GM19351 (cell line): ENCODE measurements at regions not wholly inside any gene's neighbourhood (a gene's known extent, or its start where the extent isn't known, plus 50 kb on each side); places are given as distances from the start of the nearest gene placed in this dataset.
A peak's percentile ranks its signal among the peaks of the same experiment; 100 is the strongest.
"Not testable (repeated sequence)": the region's sequence is repeated elsewhere in the genome, so short reads cannot be mapped to it uniquely, and the experiment has no call there.

Experiments
- ATAC-seq: cut with Tn5 transposase; IDR thresholded peaks from one replicate; pipeline ENCODE4 v1.9.1; 2021; ENCODE audit warnings: mild to moderate bottlenecking, moderate library complexity; ENCODE audit not compliant: unreplicated experiment

DNA sequence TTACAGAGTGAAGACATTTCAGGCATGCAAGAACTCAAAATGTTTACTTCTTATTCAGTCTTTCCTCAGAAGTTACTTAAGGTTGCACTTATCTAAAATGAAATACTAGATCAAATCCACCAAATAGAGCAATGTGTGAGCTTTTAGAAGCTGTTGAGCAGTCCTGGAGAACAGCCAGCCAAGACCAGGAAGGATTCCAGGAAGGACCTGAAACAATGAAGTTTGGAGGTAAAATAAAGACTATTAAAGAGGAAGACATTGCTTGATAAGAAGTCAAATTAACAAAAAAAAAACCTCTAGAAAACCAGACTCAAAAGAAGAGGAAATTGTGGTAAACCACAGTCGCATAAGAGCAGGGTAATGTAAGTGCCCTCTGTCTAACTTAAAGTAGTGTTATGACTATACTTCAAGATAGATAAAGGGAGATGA, 156.2 kb upstream of the S1PR3 start:
- ATAC-seq = peak; percentile 97

DNA sequence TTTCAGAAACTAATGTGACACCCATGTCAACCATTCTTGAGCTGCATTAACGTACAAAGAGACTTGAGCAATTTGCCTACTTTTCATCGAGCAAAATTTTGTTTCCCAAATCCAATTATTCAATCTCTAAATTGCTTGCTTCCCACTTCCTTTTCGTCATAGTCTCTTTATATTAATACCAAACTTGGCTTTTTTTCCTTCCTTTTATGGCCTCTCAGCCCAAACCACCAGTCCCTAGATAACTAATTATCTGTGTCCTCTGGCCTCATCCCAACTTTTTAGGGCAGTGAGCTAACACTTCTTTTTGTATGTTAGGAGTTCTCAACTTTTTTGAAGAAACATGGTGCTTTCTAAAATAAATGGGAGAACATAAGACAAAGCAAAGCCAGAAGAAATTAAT, 155.5 kb upstream of the S1PR3 start:
- ATAC-seq = no peak

DNA sequence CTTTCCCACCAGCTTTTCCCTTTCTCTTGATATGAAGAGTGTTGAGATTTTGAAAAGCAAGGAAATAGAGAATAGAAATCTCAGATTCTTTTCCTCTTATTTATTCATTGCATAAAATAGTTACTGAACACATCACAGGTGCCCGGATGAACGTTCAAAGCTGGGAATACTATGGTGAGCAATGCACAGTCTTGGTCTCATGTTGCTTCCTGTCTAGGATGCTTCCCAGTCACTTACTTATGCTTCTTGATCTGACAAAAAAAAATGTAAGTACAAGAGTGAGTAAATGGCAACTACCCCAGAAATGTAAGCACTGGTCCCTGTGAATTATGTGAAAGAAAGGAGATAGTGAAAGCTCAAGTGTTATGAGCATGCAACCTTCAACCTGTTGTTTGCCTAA, 153.5 kb upstream of the S1PR3 start:
- ATAC-seq = no peak

DNA sequence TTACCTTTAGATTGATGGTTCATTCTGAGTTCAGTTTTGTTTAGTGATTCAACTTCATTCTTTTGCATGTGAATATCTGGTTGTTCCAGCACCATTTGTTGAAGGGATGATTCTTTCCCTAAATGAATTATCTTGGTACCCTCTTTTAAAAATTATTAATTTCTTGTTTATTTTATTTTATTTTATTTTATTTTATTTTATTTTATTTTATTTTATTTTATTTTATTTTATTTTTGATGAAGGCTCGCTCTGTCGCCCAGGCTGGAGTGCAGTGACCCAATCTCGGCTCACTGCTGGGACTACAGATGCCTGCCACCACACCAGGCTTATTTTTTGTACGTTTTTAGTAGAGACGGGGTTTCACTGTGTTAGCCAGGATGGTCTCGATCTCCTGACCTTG, 141.4 kb upstream of the S1PR3 start:
- not testable (repeated sequence) for ATAC-seq

DNA sequence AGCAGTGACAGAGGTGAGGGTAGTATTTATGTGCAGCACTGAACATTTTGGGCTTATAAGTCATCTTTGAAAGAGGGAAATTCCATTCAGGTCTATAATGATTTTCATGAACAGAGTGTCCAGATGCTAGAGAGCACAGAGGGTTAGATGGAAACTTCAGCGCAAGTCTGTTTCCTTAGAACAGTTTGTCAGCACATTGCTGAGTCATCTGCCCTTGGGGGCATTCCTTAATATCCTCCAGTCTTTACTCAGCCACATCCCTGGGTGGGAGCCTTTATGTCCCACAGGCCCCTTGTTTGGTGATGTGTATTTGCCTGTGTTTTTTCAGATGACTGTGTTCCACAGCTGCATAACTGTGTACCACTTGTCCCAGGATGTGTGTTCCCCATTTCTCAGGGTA, 138.5 kb upstream of the S1PR3 start:
- no peak for ATAC-seq

DNA sequence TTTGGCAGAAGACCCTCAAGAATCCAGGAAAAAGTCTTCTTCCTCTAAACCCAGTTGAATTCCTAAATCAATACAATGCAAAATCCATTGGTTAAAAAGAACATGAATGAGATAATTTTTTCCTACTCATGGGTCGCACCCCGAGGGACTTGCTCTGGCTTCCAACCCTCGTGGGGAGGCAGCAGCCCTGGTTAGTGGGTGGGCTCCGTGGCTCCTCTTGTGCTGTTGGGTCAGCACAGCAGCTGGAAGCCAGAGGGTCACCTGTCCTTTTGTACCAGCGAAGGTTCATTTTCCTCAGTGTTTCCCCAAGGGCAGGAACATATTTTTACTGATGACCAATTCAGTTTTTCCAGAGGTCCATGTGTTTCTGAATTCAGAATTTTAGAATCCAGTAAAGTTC, 120.6 kb upstream of the S1PR3 start:
- ATAC-seq = no peak

DNA sequence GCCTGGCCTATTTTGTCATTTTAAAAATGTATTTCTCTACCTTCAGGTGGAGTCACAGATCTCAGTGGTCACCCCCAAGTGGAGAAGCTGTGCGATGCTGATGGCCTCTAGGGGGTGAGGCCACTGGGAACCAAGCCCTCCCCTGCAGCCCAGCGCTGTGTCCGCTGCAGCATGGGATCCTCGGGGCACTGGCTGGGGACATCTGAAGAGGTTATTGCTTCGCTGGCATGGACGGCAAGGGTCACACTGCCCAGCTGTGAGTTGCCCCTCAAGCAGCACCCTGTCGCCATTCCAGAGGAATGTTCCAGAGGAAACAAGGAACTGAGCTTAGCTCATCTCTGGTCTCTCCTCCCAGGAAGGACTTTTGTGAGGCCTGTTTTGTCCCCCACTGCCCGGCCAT, 119.6 kb upstream of the S1PR3 start:
- no peak for ATAC-seq

DNA sequence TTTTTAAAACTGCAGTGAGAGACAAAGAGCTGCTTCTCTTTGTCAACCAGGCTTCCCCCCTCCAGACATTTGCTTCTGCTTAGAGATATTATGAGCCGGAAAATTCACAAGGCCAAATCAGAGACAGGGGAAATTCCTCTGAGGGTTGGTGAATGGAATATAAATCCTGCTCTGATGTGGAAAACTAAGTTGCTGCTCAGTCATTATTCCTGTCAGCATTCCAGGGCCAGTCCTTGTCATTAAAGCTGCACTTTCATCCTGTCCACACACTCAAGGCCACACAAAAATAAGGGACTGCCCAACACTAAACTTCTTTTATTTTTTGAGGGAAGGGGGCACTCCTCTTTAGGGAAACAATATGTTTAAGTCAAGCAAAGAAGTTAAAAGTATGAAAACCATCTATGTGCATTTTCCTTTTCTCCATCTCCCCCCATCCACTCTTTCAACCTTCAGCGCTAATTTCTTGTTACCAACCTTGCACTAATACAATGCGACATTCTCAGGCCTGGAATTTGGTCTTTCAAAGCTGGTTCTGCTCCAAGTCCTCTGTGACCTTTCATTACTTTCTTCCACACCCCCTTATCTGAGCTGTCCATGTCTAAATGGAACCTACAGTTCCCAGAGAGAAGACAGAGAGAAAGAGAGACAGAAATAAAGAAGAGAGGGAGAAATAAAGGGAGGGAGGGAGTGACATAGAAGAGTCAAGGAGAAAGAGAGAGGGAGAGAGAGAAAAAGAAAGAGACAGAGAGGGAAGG, 118.9 kb upstream of the S1PR3 start:
- ATAC-seq = no peak

DNA sequence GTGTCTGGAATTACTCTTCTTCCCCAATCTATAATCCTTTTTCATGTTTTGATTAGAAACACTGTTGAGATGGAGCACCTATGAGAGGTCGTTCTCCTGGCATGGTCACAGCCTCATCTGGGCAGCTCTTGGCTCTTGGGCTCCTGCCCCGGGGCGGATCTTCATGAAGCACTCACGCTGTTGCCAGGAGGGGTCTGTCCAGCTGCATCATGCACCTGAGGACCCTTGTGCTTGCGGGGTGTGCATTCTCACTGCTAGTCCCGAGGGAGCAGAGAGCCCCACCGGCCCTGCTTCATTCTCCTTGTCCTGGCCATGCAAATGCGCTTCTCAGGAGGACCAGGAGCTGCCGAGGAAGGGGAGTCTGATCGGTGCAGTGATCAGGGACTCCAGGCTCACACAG, 117.6 kb upstream of the S1PR3 start:
- ATAC-seq = no peak

DNA sequence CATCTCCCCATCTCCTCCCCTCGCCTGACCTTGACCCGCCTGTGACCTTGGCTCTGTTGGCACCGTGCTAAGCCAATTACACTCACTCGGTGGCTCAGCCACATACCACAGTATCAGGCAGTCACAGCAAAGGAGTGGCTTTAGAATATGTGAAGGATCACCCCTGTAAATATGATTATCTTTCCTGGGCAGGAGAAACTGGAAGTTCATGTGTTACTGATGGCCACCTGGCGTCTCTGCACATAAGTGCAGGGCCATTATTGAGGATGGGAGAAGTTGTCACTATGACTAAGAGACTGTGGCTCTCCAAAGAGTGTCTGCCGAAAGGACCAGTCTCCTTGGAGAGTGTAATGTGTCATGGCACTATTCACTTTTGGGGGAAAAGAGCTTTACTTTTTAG, 116.9 kb upstream of the S1PR3 start:
- ATAC-seq = no peak

DNA sequence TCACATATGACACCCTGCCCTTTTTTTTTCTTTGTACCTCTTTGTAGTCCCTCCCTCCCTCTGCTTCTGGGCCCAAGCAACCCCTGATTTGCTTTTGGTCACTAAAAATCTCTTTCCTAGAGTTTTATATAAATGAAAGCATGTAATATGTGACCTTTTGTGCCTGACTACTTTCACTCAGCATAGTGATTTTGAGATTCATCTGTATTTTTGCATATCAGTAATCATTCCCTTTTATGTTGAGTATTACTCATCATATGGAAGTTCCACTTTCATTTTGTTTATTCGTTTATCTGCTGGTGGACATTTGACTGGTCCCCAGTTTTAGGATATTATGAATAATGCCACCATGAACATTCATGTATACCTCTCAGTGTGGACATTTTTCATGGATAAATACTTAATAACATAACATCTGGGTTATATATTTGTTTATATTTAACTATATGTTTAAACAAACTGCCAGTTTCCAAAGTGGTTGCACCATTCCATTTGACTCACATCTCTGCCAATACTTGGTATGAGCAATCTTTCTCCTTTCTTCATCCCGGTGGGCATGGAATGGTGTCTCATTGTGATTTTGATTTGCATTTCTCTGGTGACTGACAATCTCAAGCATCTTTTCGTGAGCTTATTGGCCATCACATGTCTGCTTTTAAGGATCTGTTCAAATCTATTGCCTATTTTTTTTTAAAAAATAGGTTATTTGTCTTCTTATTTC, 115.7 kb upstream of the S1PR3 start:
- no peak for ATAC-seq

DNA sequence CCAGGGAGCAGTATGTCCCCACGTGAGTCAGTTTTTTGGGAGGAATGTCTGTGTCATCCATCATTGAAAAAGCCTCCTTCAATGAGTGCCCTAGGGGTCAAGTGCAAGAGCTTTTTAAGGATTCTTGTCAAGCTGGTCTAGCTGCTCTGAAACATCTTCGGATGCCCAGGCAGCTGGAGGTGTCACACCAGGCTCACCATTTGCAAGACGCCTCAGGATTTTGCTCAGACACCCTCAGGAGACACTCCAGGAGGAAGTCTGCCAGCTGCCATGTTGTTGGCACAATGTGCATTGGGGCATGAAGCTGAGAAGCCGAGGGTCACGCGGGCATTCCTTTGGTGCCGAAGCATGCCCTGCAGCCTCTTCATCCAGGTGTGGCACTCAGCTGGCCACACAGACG, 111.1 kb upstream of the S1PR3 start:
- ATAC-seq = no peak

DNA sequence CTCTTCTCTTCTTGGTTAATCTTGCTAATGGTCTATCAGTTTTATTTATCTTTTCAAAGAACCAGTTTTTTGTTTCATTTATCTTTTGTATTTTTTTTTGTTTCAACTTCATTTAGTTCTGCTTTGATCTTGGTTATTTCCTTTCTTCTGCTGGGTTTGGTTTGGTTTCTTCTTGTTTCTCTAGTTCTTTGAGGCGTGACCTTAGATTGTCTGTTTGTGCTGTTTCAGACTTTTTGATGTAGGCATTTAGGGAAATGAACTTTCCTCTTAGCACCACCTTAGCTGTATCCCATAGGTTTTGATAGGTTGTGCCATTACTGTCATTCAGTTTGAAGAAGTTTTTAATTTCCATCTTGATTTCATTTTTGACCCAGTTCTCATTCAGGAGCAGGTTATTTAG, 107.0 kb upstream of the S1PR3 start:
- not testable (repeated sequence) for ATAC-seq

DNA sequence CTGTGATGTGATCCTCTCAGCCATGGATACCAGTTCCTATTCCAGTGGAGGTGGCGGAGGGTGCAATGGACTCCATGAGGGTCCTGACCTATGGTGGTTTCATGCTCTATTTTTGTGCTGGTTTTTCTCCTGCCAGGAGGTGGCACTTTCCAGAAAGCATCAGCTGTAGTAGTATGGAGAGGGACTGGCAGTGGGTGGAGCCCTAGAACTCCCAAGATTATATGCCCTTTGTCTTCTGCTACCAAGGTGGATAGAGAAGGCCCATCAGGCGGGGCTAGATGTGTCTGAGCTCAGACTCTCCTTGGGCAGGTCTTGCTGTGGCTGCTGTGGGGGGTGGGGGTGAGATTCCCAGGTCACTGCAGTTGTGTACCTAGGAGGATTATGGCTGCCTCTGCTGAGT, 104.5 kb upstream of the S1PR3 start:
- ATAC-seq = not testable (repeated sequence)

DNA sequence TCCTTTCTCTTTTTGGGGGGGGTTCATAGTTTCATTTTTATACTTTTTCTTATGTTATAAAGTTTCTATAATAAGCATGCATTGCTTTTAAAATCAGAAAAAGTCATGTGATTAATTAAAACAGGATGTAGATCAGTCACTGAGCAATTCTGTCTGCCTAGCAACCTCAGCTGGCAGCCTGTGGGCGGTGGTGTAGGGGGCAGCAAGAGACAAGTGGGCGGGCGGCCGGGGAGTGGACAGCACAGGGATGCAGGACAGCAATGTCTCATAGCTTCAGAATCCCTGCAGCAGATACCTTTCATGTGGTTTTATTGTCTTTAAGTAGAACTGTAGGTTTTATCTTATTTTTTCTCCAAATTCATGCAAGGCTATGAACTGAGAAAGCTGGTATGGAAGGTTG, 101.9 kb upstream of the S1PR3 start:
- no peak for ATAC-seq

DNA sequence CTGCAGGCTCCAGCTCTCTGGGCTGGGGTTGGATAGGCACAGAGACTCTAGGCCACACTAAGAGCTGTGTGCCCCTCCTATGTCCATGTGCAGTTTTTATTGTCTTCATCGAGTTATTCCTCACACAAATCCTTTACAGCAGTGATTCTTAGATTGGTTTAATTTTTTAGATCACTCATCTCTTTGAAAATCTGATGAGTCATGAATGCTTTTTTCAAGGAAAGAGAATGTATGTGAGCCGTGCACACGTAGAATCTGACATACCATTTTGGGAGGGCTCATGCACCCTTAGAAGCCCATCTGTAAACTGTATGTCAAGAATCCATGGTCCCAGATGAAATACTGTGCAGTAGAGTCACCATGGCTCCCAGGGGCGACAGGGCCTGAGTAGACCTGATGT, 100.7 kb upstream of the S1PR3 start:
- ATAC-seq = no peak

DNA sequence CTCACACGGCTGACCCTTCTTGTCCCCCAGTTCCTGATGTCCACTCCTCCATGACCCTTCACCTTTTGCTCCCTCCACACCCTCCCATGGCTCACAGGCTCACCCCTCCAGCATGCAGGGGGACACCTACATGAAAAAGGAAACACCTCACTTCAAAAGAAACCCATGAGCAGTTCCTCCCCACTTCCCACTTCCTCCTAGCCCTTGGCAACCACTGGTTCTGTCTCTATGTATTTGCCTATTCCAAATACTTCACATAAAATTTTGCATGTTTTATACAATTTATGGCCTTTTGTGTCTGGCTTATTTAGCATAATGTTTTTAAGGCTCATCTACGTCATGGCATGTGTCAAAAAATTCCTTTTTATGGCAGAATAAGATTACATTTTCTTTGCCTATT, 100.2 kb upstream of the S1PR3 start:
- ATAC-seq = no peak

DNA sequence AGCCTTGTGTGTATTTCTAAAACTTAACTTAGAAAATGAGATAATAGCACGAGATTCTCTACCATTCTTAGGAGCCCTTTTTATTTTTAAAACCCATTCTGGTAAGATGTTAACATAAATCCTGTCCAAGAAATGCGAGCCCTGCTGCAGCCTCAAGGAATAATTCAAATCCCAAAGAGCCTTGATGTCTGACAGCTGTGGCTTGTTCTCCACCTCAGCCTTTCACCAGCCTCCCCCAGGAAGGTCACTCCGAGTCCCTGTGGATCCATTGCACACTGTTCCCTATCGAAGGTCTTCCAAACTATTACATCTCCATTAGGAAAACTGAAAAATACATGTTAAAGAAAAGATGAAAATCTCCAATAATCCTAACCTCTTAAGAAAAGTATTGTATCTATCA, 98.5 kb upstream of the S1PR3 start:
- ATAC-seq = no peak

DNA sequence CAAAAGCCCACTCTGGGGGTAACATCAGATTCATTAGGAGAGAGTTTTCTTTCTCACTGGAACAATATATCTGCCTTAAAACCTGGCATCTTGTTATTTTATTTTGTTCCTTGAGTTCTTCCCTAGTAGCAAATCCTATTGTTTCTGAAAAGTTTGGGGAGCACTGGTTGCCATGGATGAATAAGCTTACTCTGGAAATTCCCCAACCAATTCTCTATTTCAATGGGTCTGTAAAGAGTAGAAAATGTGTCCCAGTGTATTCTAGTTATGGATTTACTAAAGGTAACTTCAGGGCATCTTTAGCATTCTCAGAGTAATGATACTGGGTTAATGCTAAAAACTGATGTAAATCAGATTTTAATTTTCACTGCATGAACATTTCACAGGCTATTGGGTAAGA, 94.2 kb upstream of the S1PR3 start:
- ATAC-seq = no peak

DNA sequence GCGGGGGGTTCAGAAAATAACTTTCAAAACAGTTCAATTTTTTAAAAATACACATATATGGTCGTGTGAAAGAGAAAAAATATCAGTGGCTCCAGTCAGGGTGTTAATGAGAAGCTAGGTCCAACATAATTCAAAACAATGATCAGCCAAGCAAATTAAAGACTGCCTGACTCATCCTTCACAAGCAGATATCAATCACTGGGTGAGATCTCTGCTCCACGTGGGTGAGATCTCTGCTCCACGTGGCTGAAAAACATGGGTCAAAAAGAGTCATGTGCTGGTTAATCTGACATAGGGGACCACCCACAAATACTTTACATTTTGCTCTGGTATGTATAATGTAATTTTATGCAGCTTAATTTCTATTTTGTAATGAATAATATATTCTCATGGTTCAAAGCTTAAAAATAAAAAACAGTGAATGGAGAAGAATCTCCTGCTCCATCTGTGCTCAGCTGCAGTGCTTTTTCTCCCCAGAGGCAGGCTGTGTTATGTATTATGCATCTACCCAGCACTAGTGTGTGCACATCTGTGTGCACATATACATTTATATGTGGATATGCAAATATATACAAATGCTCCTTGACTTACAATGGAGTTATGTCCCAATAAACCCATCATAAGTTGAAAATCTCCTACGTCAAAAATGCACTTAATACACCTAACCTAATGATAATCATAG, 93.1 kb upstream of the S1PR3 start:
- ATAC-seq = no peak

DNA sequence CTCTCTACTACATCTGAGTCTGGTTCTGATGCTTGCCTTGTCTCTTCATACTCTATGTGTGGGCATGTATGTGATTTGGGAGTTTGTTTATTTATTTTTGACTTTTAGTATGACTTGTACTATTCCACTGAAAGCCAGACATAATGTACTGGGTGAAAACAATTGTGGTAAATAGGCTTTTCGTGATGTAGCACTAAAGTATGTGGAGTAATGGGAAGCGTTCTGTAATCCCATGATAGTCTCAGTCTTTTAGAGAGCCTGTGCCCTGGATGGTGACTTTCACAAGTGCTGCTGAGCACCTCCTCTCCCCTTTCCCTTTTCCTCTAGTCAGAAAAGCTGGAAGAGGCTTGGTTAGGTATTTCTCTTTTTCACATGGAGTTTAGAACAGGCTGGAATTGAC, 85.8 kb upstream of the S1PR3 start:
- ATAC-seq = no peak

DNA sequence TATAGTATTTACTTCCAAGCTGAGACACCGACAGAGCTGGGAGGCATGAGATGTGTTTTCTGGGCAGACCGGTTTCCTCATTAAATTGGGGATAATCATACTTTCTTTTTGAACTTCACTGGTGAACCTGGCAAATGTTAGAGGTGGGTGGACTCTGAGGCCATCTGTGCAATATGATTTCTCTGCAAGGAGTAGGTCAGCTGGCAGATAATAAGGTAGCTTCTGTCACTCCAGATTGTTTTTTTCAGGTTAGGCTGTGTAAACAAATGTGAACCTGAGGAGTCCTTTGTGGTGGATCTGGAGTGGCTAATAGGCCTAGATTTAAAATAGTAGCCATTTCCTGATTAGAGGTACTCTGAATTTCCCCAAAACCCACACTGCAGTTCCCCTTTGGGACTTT, 75.4 kb upstream of the S1PR3 start:
- ATAC-seq = no peak
